ENCODE measurements at regions not wholly inside any gene's neighbourhood (a gene's known extent, or its start where the extent isn't known, plus 50 kb on each side); places are given as distances from the start of the nearest gene placed in this dataset.

DNA sequence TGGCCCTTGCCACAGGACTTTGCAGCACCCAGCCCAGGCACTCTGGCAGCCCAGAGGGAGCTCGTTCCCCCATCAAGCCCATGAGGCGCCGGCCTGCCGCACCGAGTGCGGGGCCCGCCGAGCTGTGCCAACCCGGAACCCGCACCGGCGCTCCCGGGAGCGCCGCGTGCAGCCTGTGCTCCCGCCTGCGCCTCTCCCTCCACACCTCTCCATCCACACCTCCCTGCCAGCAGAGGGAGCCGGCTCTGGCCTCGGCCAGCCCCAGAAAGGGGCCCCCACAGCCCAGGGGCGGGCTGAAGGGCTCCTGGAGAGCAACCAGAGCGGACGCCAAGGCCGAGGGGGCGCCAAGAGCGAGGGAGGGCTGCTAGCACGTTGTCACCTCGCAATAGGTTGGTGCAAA is 268.8 kb downstream of the MID1IP1 start:
- CTCF ChIA-PET = no interaction called here
- POLR2A ChIA-PET = no interaction called here
- intact Hi-C loops (cut with micrococcal nuclease; ENCODE audit: unreplicated experiment) = no loop called here
- H3K9me3 Mint-ChIP-seq (ENCODE audit: unreplicated experiment) = no peaks in the 10 kb centered on the region
- no peak overlapping the region for H3K27ac Mint-ChIP-seq (ENCODE audit: unreplicated experiment)
- no peak for DNase-seq
- H3K4me3 ChIP-seq (ENCODE audit: low read depth, low read length) = no peak overlapping the region
- H3K36me3 ChIP-seq (ENCODE audit: control insufficient read depth, insufficient read depth, low read length) = no peaks in the 10 kb centered on the region
- peaks cover 7% of the 10 kb centered on the region for H3K4me1 Mint-ChIP-seq (ENCODE audit: low read depth, unreplicated experiment)
- no peak overlapping the region for H3K4me3 Mint-ChIP-seq (ENCODE audit: unreplicated experiment)
- H3K27me3 ChIP-seq (replicated peaks; ENCODE audit: control insufficient read depth, insufficient read depth, low read length) = no peaks in the 10 kb centered on the region
- no TSS peak for BruUV-seq (replicated peaks)
- H3K36me3 Mint-ChIP-seq (ENCODE audit: insufficient read depth, unreplicated experiment) = no peaks in the 10 kb centered on the region
- H3K4me1 ChIP-seq = no peaks in the 10 kb centered on the region
- no peaks in the 10 kb centered on the region for H3K9me3 ChIP-seq
- no peaks in the 10 kb centered on the region for H3K27me3 Mint-ChIP-seq (ENCODE audit: insufficient read depth, unreplicated experiment)
- TF ChIP-seq, protein P1, sequence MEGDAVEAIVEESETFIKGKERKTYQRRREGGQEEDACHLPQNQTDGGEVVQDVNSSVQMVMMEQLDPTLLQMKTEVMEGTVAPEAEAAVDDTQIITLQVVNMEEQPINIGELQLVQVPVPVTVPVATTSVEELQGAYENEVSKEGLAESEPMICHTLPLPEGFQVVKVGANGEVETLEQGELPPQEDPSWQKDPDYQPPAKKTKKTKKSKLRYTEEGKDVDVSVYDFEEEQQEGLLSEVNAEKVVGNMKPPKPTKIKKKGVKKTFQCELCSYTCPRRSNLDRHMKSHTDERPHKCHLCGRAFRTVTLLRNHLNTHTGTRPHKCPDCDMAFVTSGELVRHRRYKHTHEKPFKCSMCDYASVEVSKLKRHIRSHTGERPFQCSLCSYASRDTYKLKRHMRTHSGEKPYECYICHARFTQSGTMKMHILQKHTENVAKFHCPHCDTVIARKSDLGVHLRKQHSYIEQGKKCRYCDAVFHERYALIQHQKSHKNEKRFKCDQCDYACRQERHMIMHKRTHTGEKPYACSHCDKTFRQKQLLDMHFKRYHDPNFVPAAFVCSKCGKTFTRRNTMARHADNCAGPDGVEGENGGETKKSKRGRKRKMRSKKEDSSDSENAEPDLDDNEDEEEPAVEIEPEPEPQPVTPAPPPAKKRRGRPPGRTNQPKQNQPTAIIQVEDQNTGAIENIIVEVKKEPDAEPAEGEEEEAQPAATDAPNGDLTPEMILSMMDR (IDR thresholded peaks at IDR 0.05; ENCODE audit: insufficient read depth in 1 of 2, low read depth in 1 of 2, low read length in 1 of 2, severe bottlenecking in 1 of 2, unreplicated experiment in 1 of 2) = no peak

DNA sequence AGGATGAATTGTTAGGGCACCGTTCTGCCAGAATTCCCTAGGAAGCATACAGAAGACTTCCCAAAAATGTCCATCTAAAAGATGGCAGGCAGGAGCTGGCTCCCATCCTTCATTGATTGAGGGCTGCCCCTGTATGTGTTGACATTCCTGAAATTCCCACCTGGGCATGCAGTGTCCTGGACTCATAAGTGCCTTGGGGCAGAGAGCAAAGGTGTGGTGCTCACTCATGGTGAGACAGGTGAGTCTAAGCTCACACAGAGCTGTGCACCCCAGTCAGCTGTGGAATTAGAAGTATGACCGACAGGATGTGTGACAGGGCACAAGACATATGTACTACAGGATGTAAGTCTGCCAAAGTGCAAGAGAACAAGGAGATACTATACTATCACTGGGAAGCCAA is 271.9 kb downstream of the MID1IP1 start:
- CTCF ChIA-PET = no interaction called here

DNA sequence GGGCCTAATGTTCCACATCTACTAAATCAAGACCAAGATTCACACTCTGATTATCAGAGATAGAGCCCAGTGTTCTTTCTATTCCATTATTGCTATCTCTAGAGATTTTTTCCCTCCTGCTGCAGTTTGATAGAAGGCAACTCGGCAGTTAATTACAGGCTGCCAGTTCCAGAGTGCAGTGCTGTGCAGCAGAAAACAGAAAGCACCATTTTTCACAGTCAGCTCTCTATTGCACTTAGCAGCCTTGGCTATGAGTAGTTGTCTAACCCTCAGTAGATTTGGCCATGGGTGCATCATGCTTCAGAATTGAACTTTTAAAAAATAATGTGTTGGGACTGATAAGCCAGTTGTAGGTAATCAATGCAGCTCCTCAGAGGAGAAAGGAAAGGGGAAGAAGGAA is 295.3 kb downstream of the MID1IP1 start:
- DNase-seq = no peak
- ChIA-PET CTCF (no interaction called here), POLR2A (no interaction called here)
- Histone ChIP-seq H3K36me3 (ENCODE audit: control insufficient read depth, insufficient read depth, low read length) (no peaks in the 10 kb centered on the region), H3K27me3 (replicated peaks; ENCODE audit: control insufficient read depth, insufficient read depth, low read length) (no peaks in the 10 kb centered on the region), H3K4me3 (ENCODE audit: low read depth, low read length) (no peak overlapping the region), H3K9me3 (no peaks in the 10 kb centered on the region), H3K4me1 (no peaks in the 10 kb centered on the region)
- Mint-ChIP-seq H3K27ac (ENCODE audit: unreplicated experiment) (no peak overlapping the region), H3K4me3 (ENCODE audit: unreplicated experiment) (no peak overlapping the region), H3K36me3 (ENCODE audit: insufficient read depth, unreplicated experiment) (no peaks in the 10 kb centered on the region), H3K9me3 (ENCODE audit: unreplicated experiment) (no peaks in the 10 kb centered on the region), H3K27me3 (ENCODE audit: insufficient read depth, unreplicated experiment) (peaks cover 2% of the 10 kb centered on the region), H3K4me1 (ENCODE audit: low read depth, unreplicated experiment) (no peaks in the 10 kb centered on the region)
- TF ChIP-seq, protein P1 (IDR thresholded peaks at IDR 0.05; ENCODE audit: insufficient read depth in 1 of 2, low read depth in 1 of 2, low read length in 1 of 2, severe bottlenecking in 1 of 2, unreplicated experiment in 1 of 2) = no peak
- BruUV-seq (replicated peaks) = no TSS peak
- intact Hi-C loops (cut with micrococcal nuclease; ENCODE audit: unreplicated experiment) = no loop called here

More for the DNA sequence above, 271.9 kb downstream of the MID1IP1 start:
- Histone ChIP-seq H3K4me1 (no peaks in the 10 kb centered on the region), H3K27me3 (replicated peaks; ENCODE audit: control insufficient read depth, insufficient read depth, low read length) (no peaks in the 10 kb centered on the region), H3K9me3 (no peaks in the 10 kb centered on the region), H3K36me3 (ENCODE audit: control insufficient read depth, insufficient read depth, low read length) (no peaks in the 10 kb centered on the region), H3K4me3 (ENCODE audit: low read depth, low read length) (no peak overlapping the region)
- Mint-ChIP-seq H3K27me3 (ENCODE audit: insufficient read depth, unreplicated experiment) (no peaks in the 10 kb centered on the region), H3K9me3 (ENCODE audit: unreplicated experiment) (no peaks in the 10 kb centered on the region), H3K4me1 (ENCODE audit: low read depth, unreplicated experiment) (peaks cover 7% of the 10 kb centered on the region), H3K4me3 (ENCODE audit: unreplicated experiment) (no peak overlapping the region), H3K36me3 (ENCODE audit: insufficient read depth, unreplicated experiment) (no peaks in the 10 kb centered on the region), H3K27ac (ENCODE audit: unreplicated experiment) (no peak overlapping the region)
- intact Hi-C loops (cut with micrococcal nuclease; ENCODE audit: unreplicated experiment) = no loop called here
- BruUV-seq (replicated peaks) = no TSS peak
- DNase-seq = peak; percentile 11 to 58
- POLR2A ChIA-PET = no interaction called here
- TF ChIP-seq, protein P1 (IDR thresholded peaks at IDR 0.05; ENCODE audit: insufficient read depth in 1 of 2, low read depth in 1 of 2, low read length in 1 of 2, severe bottlenecking in 1 of 2, unreplicated experiment in 1 of 2) = no peak

Data from Caco-2 (cell line).